ENCODE measurements at regions not wholly inside any gene's neighbourhood (a gene's known extent, or its start where the extent isn't known, plus 50 kb on each side); places are given as distances from the start of the nearest gene placed in this dataset.
A peak's percentile ranks its signal among the peaks of the same experiment; 100 is the strongest.

DNA sequence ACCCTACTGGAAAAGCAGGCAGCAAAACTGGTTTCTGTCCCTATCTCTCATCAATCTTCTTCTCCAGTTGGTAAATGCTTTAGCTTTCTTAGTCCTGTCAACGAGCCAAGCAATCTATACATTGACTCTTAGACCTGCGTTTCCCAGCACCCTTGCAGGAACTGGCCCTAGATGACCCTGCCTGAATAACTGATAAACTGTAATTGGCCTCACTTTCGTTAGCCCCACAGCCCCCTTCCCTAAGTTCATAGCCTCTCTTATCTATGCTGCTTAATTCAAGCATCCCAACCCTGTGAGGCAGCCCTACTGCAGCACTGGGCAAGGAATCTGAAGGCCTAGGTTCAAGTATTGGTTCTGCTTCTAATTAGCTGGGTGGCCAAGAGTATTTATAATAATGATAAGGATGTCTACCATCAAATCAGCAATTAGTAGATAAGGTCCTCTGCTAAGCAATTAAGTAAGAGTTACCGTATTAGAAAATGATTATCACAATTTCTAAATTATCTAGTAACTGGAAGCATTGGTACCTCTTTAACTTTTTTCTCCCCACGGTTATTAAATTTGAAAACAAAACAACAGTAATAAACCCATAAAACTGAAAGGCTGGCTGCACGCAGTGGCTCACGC, 86.4 kb upstream of the RMDN2 start:
- no peak overlapping the region for H3K4me3 ChIP-seq (ENCODE audit: low read depth, low read length)
- TF ChIP-seq, protein P1, sequence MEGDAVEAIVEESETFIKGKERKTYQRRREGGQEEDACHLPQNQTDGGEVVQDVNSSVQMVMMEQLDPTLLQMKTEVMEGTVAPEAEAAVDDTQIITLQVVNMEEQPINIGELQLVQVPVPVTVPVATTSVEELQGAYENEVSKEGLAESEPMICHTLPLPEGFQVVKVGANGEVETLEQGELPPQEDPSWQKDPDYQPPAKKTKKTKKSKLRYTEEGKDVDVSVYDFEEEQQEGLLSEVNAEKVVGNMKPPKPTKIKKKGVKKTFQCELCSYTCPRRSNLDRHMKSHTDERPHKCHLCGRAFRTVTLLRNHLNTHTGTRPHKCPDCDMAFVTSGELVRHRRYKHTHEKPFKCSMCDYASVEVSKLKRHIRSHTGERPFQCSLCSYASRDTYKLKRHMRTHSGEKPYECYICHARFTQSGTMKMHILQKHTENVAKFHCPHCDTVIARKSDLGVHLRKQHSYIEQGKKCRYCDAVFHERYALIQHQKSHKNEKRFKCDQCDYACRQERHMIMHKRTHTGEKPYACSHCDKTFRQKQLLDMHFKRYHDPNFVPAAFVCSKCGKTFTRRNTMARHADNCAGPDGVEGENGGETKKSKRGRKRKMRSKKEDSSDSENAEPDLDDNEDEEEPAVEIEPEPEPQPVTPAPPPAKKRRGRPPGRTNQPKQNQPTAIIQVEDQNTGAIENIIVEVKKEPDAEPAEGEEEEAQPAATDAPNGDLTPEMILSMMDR (IDR thresholded peaks at IDR 0.05; ENCODE audit: insufficient read depth, low read length), result no peak
- DNase-seq (ENCODE audit: low read depth), result no peak

DNA sequence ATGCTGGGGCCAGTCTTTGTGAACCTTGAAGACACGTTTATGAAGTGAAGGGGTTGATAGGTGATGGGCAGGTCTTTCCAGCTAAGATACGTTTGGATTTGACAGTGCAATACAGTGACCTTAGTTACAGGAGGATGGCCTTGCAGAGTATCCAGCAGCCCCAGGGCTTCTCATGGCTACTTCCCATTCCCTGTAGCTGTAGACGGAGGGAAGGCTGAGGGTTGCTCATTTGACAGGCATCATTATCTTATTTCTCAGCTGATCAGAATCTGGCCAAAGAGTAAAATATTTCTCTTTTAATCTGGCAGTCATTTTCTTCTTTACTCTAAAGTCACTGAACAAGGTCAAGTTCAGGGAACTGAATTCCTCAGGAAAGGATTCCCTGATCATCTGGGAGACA, 85.1 kb upstream of the RMDN2 start:
- H3K4me3 ChIP-seq (ENCODE audit: low read depth, low read length), result no peak overlapping the region
- DNase-seq (ENCODE audit: low read depth), result no peak
- TF ChIP-seq, protein P1 (IDR thresholded peaks at IDR 0.05; ENCODE audit: insufficient read depth, low read length), result no peak

DNA sequence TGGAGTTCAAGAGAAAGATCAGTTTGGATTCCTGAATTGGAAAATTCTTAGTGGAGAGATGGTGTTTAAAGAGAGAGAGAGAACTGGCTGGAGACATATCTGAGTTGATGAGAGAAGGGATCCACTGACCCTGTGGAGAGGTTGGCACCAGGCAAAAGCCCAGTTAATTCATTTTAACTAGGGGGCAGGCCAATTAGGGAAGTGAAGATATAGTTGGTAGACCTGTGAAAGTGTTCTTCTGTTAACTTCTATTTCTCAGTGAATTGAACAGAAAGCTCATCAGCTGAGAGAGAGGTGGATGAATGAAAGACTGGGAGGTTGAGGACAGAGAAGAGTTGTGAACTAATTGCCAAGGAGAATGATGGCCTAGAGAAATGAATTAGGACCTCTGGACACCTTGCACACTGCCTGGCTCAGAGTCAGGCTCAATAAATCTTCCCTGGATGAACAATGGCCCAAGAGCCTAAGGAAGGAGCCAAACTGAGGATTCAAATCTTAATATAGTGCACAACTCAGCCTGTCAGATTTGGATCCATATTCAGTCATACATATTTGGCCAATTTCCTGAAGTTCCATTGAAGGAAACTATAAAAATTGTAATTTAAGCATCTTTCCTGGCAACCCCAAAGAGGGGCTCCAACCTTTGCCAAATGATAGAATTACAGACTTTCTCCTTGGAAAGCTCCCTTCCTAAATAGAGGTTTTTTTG, 82.2 kb upstream of the RMDN2 start:
- DNase-seq (ENCODE audit: low read depth), result no peak

DNA sequence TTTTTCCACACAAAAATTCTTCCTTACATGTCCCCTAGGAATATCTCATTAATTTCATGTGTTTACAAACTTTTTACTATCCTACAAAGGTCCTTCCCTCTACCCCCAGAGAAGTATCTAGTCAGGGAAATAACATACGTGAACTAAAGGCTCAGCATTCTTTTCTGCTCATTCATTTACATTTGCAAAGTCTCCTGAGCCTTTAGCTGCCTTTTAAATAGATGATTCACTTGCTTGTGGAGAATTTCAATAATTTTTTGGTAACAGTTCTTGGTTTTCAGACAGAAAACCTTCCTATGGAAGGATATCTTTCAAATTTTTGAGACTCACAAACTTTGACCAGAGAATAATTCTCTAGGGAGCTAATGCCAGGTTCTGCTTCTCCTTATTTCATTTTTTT, 81.5 kb upstream of the RMDN2 start:
- no peak overlapping the region for H3K4me3 ChIP-seq (ENCODE audit: low read depth, low read length)
- peak; percentile 45 for DNase-seq (ENCODE audit: low read depth)
- TF ChIP-seq, protein P1 (IDR thresholded peaks at IDR 0.05; ENCODE audit: insufficient read depth, low read length), result no peak

More for the DNA sequence above, 82.2 kb upstream of the RMDN2 start:
- H3K4me3 ChIP-seq (ENCODE audit: low read depth, low read length), result no peak overlapping the region
- TF ChIP-seq, protein P1 (IDR thresholded peaks at IDR 0.05; ENCODE audit: insufficient read depth, low read length), result no peak

DNA sequence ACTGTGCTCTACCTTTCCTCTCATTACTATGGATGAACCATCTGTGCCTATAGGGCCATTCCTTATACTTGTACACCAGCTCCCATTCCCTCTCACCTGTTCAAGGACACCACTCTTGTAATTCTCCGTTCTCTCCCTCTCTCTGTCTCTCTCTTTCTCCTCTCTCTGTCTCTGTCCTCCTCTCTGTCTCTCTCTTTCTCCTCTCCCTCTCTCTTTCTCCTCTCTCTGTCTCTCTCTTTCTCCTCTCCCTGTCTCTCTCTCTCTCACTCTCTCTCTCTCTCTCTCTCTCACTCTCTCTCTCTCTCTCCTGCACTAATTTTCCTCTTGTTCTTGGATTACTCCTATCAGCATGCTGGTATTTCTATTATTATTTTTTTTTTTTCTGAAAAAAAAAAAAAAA, 78.9 kb upstream of the RMDN2 start:
- TF ChIP-seq, protein P1 (IDR thresholded peaks at IDR 0.05; ENCODE audit: insufficient read depth, low read length), result no peak
- no peak for DNase-seq (ENCODE audit: low read depth)
- H3K4me3 ChIP-seq (ENCODE audit: low read depth, low read length), result no peak overlapping the region

DNA sequence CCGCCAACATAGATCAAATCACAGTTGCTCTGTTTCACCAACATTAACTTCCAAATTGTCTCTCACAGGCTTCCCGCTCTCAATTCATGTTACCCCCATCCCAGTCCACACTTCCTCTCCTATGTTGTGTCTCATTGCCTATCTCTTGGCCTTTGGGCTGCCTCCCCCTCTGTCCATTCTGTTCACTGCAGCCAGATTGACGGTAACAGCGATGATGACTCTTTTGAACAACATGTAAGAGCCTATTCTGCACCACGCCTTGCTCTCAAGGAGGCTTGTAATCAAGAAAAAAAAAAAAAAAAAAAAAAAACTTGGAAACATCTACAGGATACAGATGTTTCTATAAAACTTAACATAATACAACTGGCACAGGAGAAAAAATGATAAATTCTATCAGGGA, 77.3 kb upstream of the RMDN2 start:
- TF ChIP-seq, protein P1 (IDR thresholded peaks at IDR 0.05; ENCODE audit: insufficient read depth, low read length), result no peak
- no peak for DNase-seq (ENCODE audit: low read depth)
- no peak overlapping the region for H3K4me3 ChIP-seq (ENCODE audit: low read depth, low read length)
